GM13977 (cell line): ENCODE measurements at regions not wholly inside any gene's neighbourhood (a gene's known extent, or its start where the extent isn't known, plus 50 kb on each side); places are given as distances from the start of the nearest gene placed in this dataset.

Source experiments
- DNase-seq: peaks from one replicate; pipeline ENCODE4 v3.0.0; 2012; ENCODE audit warnings: low spot score
- in situ Hi-C: fragments of 300-500 bp; cut with MboI; formaldehyde crosslinking; loops from one replicate; pipeline ENCODE4 v1.12.0; 2022; ENCODE audit warnings: low sequenced_read_pairs, low pct_unique_long_range_greater_than_20kb, mixed read lengths, inconsistent platforms; ENCODE audit not compliant: unreplicated experiment
- TF ChIP-seq, protein P1 (sequence below): IDR thresholded peaks from 2 replicates; pipeline ENCODE4 v1.5.1; 2012; ENCODE audit warnings: mild to moderate bottlenecking, control low read depth; ENCODE audit not compliant: insufficient read depth; ENCODE audit errors: extremely low read depth, missing control alignments

DNA sequence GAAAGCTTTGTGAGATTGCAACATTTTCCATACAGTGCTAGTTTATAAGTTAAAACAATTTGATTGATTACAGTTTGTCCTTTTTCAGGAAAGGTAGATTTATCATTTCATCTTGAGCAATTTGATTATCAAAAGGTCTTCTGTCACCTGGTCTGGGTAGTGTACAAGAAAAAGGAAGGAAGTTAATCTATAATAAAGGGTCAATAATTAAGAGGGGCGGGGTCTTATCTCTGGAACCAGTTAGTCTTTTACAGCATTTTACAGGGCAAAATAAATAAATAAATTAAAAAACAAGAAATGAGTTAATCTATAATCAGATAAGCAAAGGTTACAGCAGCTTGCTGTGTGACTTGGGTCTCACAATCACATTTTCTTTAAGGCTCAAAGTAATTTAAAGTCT is 277.8 kb upstream of the GYPC start:
- in situ Hi-C loops = no loop called here
- no peak for DNase-seq
- TF ChIP-seq, protein P1, sequence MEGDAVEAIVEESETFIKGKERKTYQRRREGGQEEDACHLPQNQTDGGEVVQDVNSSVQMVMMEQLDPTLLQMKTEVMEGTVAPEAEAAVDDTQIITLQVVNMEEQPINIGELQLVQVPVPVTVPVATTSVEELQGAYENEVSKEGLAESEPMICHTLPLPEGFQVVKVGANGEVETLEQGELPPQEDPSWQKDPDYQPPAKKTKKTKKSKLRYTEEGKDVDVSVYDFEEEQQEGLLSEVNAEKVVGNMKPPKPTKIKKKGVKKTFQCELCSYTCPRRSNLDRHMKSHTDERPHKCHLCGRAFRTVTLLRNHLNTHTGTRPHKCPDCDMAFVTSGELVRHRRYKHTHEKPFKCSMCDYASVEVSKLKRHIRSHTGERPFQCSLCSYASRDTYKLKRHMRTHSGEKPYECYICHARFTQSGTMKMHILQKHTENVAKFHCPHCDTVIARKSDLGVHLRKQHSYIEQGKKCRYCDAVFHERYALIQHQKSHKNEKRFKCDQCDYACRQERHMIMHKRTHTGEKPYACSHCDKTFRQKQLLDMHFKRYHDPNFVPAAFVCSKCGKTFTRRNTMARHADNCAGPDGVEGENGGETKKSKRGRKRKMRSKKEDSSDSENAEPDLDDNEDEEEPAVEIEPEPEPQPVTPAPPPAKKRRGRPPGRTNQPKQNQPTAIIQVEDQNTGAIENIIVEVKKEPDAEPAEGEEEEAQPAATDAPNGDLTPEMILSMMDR = no peak

DNA sequence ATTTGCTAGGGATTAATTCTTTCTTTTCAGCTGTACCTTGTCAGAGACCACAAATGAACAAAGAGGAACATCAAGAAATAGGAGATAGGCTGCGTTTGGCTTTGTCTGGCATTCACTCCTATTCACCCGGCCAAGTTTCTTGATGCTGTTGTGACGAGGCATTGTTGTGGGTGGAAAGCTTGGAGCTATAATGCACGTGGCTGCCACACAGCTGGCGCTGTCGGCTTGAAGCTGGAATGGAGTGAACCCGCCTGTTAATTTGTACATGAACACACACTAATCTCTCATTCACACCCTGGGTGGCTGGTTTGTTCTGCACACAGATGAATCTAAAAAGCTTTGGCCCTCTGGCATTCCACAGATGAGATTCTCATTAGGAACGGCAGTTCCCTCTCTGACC is 274.9 kb upstream of the GYPC start:
- no peak for DNase-seq
- TF ChIP-seq, protein P1 = no peak
- in situ Hi-C loops = no loop called here

DNA sequence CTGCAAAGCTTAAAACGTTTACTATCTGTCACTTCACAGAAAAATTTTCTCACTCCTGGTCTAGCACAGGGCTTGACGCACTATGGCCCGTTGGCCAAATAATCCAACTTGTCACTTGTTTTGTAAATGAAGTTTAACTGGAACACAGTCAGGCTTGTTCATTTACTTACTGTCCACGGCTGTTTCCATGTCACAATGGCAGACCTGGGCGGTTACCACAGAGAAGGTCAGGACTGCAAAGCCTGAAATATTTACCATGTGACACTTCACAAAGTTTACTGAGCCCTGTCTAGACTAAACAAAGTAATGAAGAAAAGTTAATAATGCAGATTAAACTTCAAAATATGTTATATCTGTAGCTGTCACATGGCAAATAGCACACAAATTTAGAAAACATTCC is 273.0 kb upstream of the GYPC start:
- in situ Hi-C loops = no loop called here
- DNase-seq = no peak
- TF ChIP-seq, protein P1 = no peak

DNA sequence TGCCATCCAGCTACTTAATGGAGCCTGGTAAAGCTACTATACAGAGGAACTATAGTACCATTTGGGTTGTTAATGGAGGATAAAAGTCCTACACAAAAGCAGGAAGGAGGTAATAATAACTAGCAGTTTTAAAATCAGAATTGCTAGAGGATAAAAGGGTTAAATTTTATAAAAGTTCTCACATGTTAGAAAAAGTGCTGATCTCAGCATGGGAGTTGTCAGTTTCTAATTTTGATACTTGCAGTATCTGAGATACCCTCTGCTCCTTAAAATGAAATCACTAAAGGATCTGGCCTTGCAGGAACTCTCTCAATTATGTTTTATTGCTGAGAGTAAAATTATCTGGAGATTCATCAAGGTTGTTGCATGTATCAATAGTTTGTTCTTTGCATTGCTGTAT is 272.2 kb upstream of the GYPC start:
- DNase-seq = no peak
- TF ChIP-seq, protein P1 = no peak
- in situ Hi-C loops = no loop called here

GRCh38 chr2:126385441-126385840 is 270.5 kb upstream of the GYPC start:
- no peak for DNase-seq
- in situ Hi-C loops = no loop called here
- TF ChIP-seq, protein P1 = no peak

DNA sequence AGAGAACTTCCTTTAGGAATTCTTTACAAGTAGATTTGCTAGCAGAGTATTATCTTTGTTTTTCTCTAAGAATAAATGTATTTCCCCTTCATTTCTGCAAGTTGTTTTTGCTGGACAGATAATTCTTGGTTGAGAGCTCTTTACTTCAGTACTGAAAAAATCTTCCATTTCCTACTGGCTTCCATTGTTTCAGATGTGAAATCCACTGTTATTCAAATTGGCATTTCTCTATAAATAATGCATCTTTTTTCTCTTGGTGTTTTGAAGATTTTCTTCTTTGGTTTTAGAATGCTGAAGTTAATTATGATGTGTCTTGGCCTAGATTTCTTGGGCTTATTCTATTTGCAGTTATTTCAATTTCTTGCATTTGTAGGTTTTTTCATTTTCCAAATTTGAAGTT is 270.0 kb upstream of the GYPC start:
- DNase-seq = no peak
- TF ChIP-seq, protein P1 = no peak
- in situ Hi-C loops = no loop called here

DNA sequence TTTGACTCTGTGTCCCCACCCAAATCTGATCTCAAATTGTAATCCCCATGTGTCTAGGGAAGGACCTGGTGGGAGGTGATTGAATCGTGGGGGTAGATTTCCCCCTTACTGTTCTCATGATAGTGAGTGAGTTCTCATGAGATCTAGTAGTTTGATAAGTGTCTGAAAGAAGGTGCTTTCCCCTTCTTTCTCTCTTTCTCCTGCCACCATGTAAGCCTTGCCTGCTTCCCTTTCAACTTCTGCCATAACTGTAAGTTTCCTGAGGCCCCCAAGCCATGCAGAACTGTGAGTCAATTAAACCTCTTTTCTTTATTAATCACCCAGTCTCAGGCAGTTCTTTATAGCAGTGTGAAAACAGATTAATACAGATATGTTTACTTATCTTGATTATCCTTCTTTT is 266.5 kb upstream of the GYPC start:
- TF ChIP-seq, protein P1 = no peak
- in situ Hi-C loops = no loop called here
- DNase-seq = no peak
